Common myeloid progenitor, CD34-positive (primary cell): ENCODE measurements at regions not wholly inside any gene's neighbourhood (a gene's known extent, or its start where the extent isn't known, plus 50 kb on each side); places are given as distances from the start of the nearest gene placed in this dataset.

Source experiments
- CTCF ChIA-PET: fragments of 350-600 bp; sonication (Branson Sonifier 250); formaldehyde crosslinking; loops from one replicate; lab custom pipeline; 2021; ENCODE audit warnings: antibody characterized with exemption; lab: Charles Lee
- POLR2A ChIA-PET: fragments of 350-600 bp; sonication (Branson Sonifier 250); formaldehyde crosslinking; loops from one replicate; lab custom pipeline; 2021; ENCODE audit warnings: antibody characterized with exemption; lab: Charles Lee
- DNase-seq, 3 donors: peaks; one replicate each; pipeline versions ENCODE4 v3.0.0 to v3.0.0-alpha.2; 2013
- H3K27ac ChIP-seq, 2 experiments: 1 replicate in 1 of 2; 2 replicates in 1 of 2; pipeline ENCODE4 v1.7.0; 2013; ENCODE audit warnings: inconsistent platforms in 2 of 2, low read length in 2 of 2, mild to moderate bottlenecking in 2 of 2, low read depth in 1 of 2, moderate library complexity in 1 of 2; ENCODE audit not compliant: severe bottlenecking in 2 of 2, insufficient read depth in 1 of 2, poor library complexity in 1 of 2
- H3K27me3 ChIP-seq, 5 experiments: replicated peaks in 2 of 5; 1 replicate in 3 of 5; 2 replicates in 2 of 5; pipeline versions ENCODE4 v1.6.1 to v1.7.0; 2013; ENCODE audit warnings: low read length in 4 of 5, mild to moderate bottlenecking in 2 of 5, moderate library complexity in 2 of 5, inconsistent platforms in 1 of 5; ENCODE audit not compliant: insufficient read depth in 5 of 5, control insufficient read depth in 4 of 5
- H3K36me3 ChIP-seq, 4 experiments: 1 replicate in 2 of 4; 2 replicates in 2 of 4; pipeline versions ENCODE4 v1.6.1 to v1.7.0; 2013; ENCODE audit warnings: low read length in 3 of 4, control low read depth in 1 of 4, mild to moderate bottlenecking in 1 of 4; ENCODE audit not compliant: control insufficient read depth in 4 of 4, insufficient read depth in 4 of 4
- H3K4me1 ChIP-seq, 4 experiments: 1 replicate in 3 of 4; 2 replicates in 1 of 4; pipeline versions ENCODE4 v1.6.1 to v1.7.1; 2013; ENCODE audit warnings: low read length in 3 of 4, mild to moderate bottlenecking in 3 of 4, control low read depth in 1 of 4, inconsistent platforms in 1 of 4, moderate library complexity in 1 of 4; ENCODE audit not compliant: control insufficient read depth in 4 of 4, insufficient read depth in 4 of 4; ENCODE audit errors: control extremely low read depth in 1 of 4
- H3K4me3 ChIP-seq, 7 experiments: 1 replicate in 4 of 7; 2 replicates in 3 of 7; pipeline versions ENCODE4 v1.5.1 to v1.7.0; 2013; ENCODE audit warnings: mild to moderate bottlenecking in 7 of 7, low read length in 6 of 7, moderate library complexity in 6 of 7, inconsistent platforms in 2 of 7, low read depth in 2 of 7, control low read depth in 1 of 7; ENCODE audit not compliant: insufficient read depth in 4 of 7, control insufficient read depth in 1 of 7; ENCODE audit errors: extremely low read depth in 1 of 7
- H3K9me3 ChIP-seq, 5 experiments: 1 replicate in 4 of 5; 2 replicates in 1 of 5; pipeline versions ENCODE4 v1.6.1 to v1.7.1; 2013; ENCODE audit warnings: low read length in 4 of 5, mild to moderate bottlenecking in 2 of 5, inconsistent platforms in 1 of 5, low read depth in 1 of 5, moderate library complexity in 1 of 5; ENCODE audit not compliant: control insufficient read depth in 4 of 5, insufficient read depth in 2 of 5; ENCODE audit errors: control extremely low read depth in 1 of 5
- WGBS: methylation state at CpG from one replicate; pipeline ENCODE4 v1.1.5; 2013; ENCODE audit not compliant: insufficient coverage; 5-methylcytosine and 5-hydroxymethylcytosine counted together

- ChIA-PET POLR2A (no interaction called here), CTCF (interaction anchor here (1.2 kb wide), 1 partner anchor 81 kb away, joined by 3 read pairs; no protein-coding TSS in a partner anchor)
- Histone ChIP-seq H3K27ac (no peak overlapping the region), H3K27me3 (peaks cover 0 to 2% (median 0%) of the 10 kb centered on the region in 5 experiments), H3K36me3 (no peaks in the 10 kb centered on the region), H3K4me1 (no peaks in the 10 kb centered on the region), H3K9me3 (peaks cover 0 to 2% (median 0%) of the 10 kb centered on the region in 5 experiments), H3K4me3 (no peak overlapping the region)
- no peak for DNase-seq
- WGBS = 100% methylated on average over 3 of the region's 4 CpGs
Measured at GRCh38 chr2:205848601-205849000, 166.3 kb downstream of the NRP2 start.
